KMS-11 (cell line): ENCODE measurements at regions not wholly inside any gene's neighbourhood (a gene's known extent, or its start where the extent isn't known, plus 50 kb on each side); places are given as distances from the start of the nearest gene placed in this dataset.

Experiments used
- H2AFZ ChIP-seq: fragments of 200-600 bp; sonication (generic); 2 replicates; pipeline ENCODE4 v1.6.1; 2016; ENCODE audit warnings: antibody characterized with exemption, mixed run types, low read depth
- H3K27ac ChIP-seq: fragments of 200-600 bp; sonication (generic); 2 replicates; pipeline ENCODE4 v1.6.1; 2016; ENCODE audit warnings: mild to moderate bottlenecking, mixed run types
- H3K27me3 ChIP-seq: fragments of 200-600 bp; sonication (generic); 2 replicates; pipeline ENCODE4 v1.6.1; 2017; ENCODE audit warnings: mild to moderate bottlenecking, low read depth, mixed run types, moderate library complexity; ENCODE audit not compliant: insufficient read depth
- H3K36me3 ChIP-seq: fragments of 200-600 bp; sonication (generic); 2 replicates; pipeline ENCODE4 v1.6.1; 2017; ENCODE audit warnings: mild to moderate bottlenecking, mixed run types; ENCODE audit not compliant: insufficient read depth
- H3K4me1 ChIP-seq: fragments of 200-600 bp; sonication (generic); 2 replicates; pipeline ENCODE4 v1.6.1; 2016; ENCODE audit warnings: mild to moderate bottlenecking, low read depth, mixed run types; ENCODE audit not compliant: poor library complexity, severe bottlenecking
- H3K4me2 ChIP-seq: fragments of 200-600 bp; sonication (generic); 2 replicates; pipeline ENCODE4 v1.7.0; 2016; ENCODE audit warnings: mild to moderate bottlenecking, mixed run types
- H3K4me3 ChIP-seq: fragments of 200-600 bp; sonication (generic); IDR thresholded peaks from 2 replicates; pipeline ENCODE4 v1.6.1; 2017; ENCODE audit warnings: low read depth, low read length, mixed read lengths; ENCODE audit not compliant: insufficient read depth
- H3K79me2 ChIP-seq: fragments of 200-600 bp; sonication (generic); 2 replicates; pipeline ENCODE4 v1.6.1; 2016; ENCODE audit warnings: low read depth, mixed run types; ENCODE audit not compliant: insufficient read depth
- H3K9ac ChIP-seq: fragments of 200-600 bp; sonication (generic); 2 replicates; pipeline ENCODE4 v1.6.1; 2016; ENCODE audit warnings: mild to moderate bottlenecking, mixed run types
- H4K20me1 ChIP-seq: fragments of 200-600 bp; sonication (generic); 2 replicates; pipeline ENCODE4 v1.6.1; 2016; ENCODE audit warnings: mild to moderate bottlenecking, mixed run types; ENCODE audit not compliant: insufficient read depth
- TF ChIP-seq, protein P1 (sequence below): fragments of 200-600 bp; sonication (generic); conservative IDR thresholded peaks from 2 replicates; pipeline ENCODE4 v1.6.1; 2017; ENCODE audit warnings: low read depth, mild to moderate bottlenecking, antibody characterized with exemption, low read length, moderate library complexity, mixed read lengths

DNA sequence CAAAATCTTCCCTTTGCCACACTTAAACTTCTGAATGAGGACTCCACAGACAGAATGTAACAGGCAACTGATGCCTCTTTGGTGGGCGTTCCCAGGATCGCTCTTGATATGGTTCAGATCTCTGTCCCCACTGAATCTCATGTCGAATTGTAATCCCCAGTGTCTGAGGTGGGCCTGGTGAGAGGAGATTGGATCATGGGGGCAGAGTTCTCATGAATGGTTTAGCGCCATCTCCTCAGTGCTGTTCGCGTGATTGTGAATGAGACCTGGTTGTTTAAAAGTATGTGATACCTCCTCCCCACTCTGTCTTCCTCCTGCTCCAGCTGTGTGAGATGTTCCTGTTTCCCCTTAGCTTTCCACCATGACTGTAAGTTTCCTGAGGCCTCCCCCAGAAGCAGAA lies 111.1 kb upstream of the SLC66A3 start:
- Histone ChIP-seq H3K27me3 (no peaks in the 10 kb centered on the region), H3K27ac (no peak overlapping the region), H3K36me3 (no peaks in the 10 kb centered on the region), H3K4me2 (no peak overlapping the region), H4K20me1 (no peaks in the 10 kb centered on the region), H3K9ac (no peak overlapping the region), H2AFZ (no peak overlapping the region), H3K4me3 (no peak overlapping the region), H3K4me1 (no peaks in the 10 kb centered on the region), H3K79me2 (no peaks in the 10 kb centered on the region)
- TF ChIP-seq, protein P1, sequence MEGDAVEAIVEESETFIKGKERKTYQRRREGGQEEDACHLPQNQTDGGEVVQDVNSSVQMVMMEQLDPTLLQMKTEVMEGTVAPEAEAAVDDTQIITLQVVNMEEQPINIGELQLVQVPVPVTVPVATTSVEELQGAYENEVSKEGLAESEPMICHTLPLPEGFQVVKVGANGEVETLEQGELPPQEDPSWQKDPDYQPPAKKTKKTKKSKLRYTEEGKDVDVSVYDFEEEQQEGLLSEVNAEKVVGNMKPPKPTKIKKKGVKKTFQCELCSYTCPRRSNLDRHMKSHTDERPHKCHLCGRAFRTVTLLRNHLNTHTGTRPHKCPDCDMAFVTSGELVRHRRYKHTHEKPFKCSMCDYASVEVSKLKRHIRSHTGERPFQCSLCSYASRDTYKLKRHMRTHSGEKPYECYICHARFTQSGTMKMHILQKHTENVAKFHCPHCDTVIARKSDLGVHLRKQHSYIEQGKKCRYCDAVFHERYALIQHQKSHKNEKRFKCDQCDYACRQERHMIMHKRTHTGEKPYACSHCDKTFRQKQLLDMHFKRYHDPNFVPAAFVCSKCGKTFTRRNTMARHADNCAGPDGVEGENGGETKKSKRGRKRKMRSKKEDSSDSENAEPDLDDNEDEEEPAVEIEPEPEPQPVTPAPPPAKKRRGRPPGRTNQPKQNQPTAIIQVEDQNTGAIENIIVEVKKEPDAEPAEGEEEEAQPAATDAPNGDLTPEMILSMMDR, result no peak

DNA sequence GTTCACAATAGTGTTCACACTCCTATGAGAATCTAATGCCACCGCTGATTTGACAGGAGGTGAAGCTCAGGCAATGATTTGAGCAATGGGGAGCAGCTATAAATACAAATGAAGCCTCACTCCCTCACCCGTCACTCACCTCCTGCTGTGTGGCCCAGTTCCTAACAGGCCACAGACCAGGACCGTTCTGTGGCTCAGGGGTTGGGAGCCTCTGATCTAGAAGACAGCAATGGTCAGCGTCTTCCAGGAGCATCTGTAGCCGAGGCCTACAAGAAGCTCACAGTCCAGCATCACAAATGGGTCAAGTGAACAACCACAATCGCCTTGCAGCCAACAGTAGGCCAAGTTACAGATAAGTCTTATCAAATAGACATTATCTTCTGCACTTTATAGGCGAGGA lies 110.0 kb upstream of the SLC66A3 start:
- no peak overlapping the region for H3K27ac ChIP-seq
- H3K4me1 ChIP-seq, result no peaks in the 10 kb centered on the region
- TF ChIP-seq, protein P1, result no peak
- no peak overlapping the region for H3K4me3 ChIP-seq
- no peak overlapping the region for H3K9ac ChIP-seq
- H4K20me1 ChIP-seq, result no peaks in the 10 kb centered on the region
- H3K79me2 ChIP-seq, result no peaks in the 10 kb centered on the region
- no peak overlapping the region for H2AFZ ChIP-seq
- no peaks in the 10 kb centered on the region for H3K27me3 ChIP-seq
- H3K36me3 ChIP-seq, result no peaks in the 10 kb centered on the region
- no peak overlapping the region for H3K4me2 ChIP-seq

DNA sequence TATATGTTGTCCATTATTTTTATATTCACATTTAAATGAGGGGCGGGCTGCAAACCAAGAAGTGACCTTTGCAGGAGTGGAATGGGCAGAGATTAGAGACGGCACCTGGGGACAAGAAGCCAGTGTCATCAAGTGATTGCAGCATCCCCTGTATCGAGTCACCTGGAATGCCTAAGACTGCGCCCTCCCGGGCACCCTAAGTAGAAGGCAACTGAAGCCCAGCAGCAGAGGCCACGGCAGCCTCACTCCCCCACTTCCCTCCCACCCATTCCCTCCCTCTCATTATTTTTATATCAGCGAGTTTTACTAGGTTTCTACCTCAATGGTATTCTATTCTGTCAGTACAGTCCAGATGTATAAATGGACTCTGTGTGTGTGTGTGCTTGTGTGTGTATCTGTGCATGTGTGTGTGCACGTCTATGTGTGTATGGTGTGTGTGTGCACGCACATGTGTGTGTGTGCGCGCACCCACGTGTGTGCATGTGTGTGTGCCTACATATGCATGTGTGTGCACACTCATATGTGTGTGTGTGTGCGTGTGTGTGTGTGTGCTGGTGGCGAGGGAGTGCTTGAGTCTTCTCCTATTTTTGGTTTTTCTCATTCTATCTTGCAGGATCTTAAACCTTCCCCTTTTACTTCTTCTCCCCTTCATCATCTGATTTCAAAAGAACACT lies 106.8 kb upstream of the SLC66A3 start:
- H3K4me3 ChIP-seq, result no peak overlapping the region
- H2AFZ ChIP-seq, result no peak overlapping the region
- no peaks in the 10 kb centered on the region for H3K27me3 ChIP-seq
- H4K20me1 ChIP-seq, result no peaks in the 10 kb centered on the region
- TF ChIP-seq, protein P1, result no peak
- no peaks in the 10 kb centered on the region for H3K79me2 ChIP-seq
- no peak overlapping the region for H3K9ac ChIP-seq
- no peaks in the 10 kb centered on the region for H3K36me3 ChIP-seq
- H3K27ac ChIP-seq, result no peak overlapping the region
- no peaks in the 10 kb centered on the region for H3K4me1 ChIP-seq
- no peak overlapping the region for H3K4me2 ChIP-seq

DNA sequence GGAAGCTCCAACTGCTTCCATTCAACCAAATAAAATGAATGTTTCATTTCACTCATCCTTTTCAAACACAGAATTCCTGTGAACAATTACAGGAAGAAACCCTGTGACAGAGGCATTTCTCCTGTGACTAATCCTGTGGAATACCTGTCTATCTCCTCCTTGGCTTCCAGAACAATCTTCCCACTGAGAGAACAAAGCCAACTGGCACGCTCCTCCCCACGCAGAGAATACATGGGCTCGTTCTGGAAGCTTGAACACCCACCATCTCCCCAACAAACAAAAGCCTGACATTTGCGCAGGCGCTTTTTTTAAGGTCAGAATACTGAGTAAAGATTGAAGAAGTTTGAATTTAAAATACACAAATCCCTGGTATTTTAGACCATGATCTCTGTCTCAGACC lies 104.7 kb upstream of the SLC66A3 start:
- Histone ChIP-seq H3K9ac (no peak overlapping the region), H3K79me2 (no peaks in the 10 kb centered on the region), H3K27ac (no peak overlapping the region), H3K4me2 (no peak overlapping the region), H2AFZ (no peak overlapping the region), H3K4me3 (no peak overlapping the region), H3K4me1 (no peaks in the 10 kb centered on the region), H4K20me1 (no peaks in the 10 kb centered on the region), H3K27me3 (no peaks in the 10 kb centered on the region), H3K36me3 (no peaks in the 10 kb centered on the region)
- TF ChIP-seq, protein P1, result no peak
